ENCODE measurements at regions not wholly inside any gene's neighbourhood (a gene's known extent, or its start where the extent isn't known, plus 50 kb on each side); places are given as distances from the start of the nearest gene placed in this dataset.

DNA sequence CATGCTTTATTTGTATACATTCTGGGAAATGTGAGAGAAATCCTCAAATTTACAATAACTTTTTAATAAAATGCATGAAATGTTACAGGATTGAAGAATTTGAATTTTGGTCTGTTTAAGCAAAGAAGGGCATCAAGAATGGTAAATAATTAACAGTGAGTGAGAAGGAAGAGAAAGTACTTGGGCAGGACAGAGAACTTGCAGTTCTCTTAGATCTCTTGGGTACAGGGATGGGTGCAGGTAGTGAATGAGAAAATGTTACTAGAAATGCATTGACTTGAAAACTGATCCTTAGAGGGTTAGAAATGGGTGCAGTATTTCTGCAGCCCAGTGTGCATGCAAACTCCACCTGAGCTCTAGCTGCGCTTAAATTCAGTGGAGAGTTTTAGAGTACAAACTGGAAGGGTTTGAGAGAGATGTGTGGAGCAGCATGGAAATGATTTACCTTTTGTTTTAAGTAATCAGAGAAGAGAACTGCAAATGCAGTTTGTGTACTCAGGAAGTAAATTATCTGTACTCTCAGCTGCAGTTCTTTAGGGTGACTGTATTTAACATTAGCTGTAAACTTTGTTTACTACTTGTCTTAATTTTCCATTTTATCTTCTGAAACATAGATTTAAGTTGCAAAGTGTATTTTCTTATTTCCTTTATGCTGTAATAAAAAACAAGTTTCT lies 51.0 kb upstream of the RAB27B start:
- Mint-ChIP-seq H3K4me3 (ENCODE audit: unreplicated experiment) (peak overlapping the region; percentile 16), H3K27me3 (ENCODE audit: insufficient read depth, unreplicated experiment) (no peaks in the 10 kb centered on the region), H3K4me1 (ENCODE audit: insufficient read depth, unreplicated experiment) (peaks cover 49% of the 10 kb centered on the region), H3K9me3 (ENCODE audit: unreplicated experiment) (no peaks in the 10 kb centered on the region), H3K36me3 (ENCODE audit: insufficient read depth, unreplicated experiment) (no peaks in the 10 kb centered on the region), H3K27ac (ENCODE audit: low read depth, unreplicated experiment) (peak overlapping the region; percentile 92)
- intact Hi-C loops (cut with micrococcal nuclease): loop anchor here (5.0 to 10.0 kb wide), 2 partner anchors 128 to 170 kb away; no protein-coding TSS in a partner anchor
- TF ChIP-seq, protein P1, sequence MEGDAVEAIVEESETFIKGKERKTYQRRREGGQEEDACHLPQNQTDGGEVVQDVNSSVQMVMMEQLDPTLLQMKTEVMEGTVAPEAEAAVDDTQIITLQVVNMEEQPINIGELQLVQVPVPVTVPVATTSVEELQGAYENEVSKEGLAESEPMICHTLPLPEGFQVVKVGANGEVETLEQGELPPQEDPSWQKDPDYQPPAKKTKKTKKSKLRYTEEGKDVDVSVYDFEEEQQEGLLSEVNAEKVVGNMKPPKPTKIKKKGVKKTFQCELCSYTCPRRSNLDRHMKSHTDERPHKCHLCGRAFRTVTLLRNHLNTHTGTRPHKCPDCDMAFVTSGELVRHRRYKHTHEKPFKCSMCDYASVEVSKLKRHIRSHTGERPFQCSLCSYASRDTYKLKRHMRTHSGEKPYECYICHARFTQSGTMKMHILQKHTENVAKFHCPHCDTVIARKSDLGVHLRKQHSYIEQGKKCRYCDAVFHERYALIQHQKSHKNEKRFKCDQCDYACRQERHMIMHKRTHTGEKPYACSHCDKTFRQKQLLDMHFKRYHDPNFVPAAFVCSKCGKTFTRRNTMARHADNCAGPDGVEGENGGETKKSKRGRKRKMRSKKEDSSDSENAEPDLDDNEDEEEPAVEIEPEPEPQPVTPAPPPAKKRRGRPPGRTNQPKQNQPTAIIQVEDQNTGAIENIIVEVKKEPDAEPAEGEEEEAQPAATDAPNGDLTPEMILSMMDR (IDR thresholded peaks at IDR 0.05; ENCODE audit: unreplicated experiment): no peak
- DNase-seq (ENCODE audit: unreplicated experiment): no peak
- BruUV-seq (replicated peaks): no TSS peak
- POLR2A ChIA-PET: interaction anchor here (0.7 to 2.4 kb wide), 9 partner anchors 43 to 191 kb away, joined by 3 to 25 read pairs (median 4); partner anchors contain the start of gene RAB27B
- CTCF ChIA-PET: interaction anchor here (1.6 kb wide), 1 partner anchor 96 kb away, joined by 3 read pairs; no protein-coding TSS in a partner anchor

DNA sequence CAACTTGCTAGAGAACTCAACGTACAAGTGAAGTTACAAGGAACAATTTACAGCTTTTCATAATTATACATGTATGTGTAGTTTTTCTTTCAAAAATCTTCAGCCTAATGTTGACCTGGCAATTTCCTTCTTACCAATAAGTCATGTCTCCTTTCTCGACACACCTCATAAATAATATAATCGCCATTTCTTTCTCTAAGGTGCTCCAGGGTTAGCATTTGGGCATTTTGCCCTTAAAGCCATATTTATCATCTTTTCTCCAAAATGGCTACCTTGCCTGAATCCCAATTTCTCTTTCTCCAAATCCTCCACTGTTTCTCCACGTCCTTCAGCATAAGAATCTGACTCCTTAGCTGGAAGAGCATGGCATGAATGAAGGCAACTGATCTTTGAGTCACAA lies 50.3 kb upstream of the RAB27B start:
- BruUV-seq (replicated peaks): no TSS peak
- DNase-seq (ENCODE audit: unreplicated experiment): no peak
- POLR2A ChIA-PET: interaction anchor here (0.7 to 2.4 kb wide), 6 partner anchors 46 to 190 kb away, joined by 3 to 25 read pairs (median 5); partner anchors contain the start of gene RAB27B
- TF ChIP-seq, protein P1 (IDR thresholded peaks at IDR 0.05; ENCODE audit: unreplicated experiment): no peak
- Mint-ChIP-seq H3K4me3 (ENCODE audit: unreplicated experiment) (no peak overlapping the region), H3K36me3 (ENCODE audit: insufficient read depth, unreplicated experiment) (no peaks in the 10 kb centered on the region), H3K27me3 (ENCODE audit: insufficient read depth, unreplicated experiment) (no peaks in the 10 kb centered on the region), H3K9me3 (ENCODE audit: unreplicated experiment) (no peaks in the 10 kb centered on the region), H3K27ac (ENCODE audit: low read depth, unreplicated experiment) (peak overlapping the region; percentile 92), H3K4me1 (ENCODE audit: insufficient read depth, unreplicated experiment) (peaks cover 49% of the 10 kb centered on the region)
- intact Hi-C loops (cut with micrococcal nuclease): loop anchor here (5.0 to 10.0 kb wide), 2 partner anchors 127 to 169 kb away; no protein-coding TSS in a partner anchor
- CTCF ChIA-PET: interaction anchor here (1.6 kb wide), 1 partner anchor 95 kb away, joined by 3 read pairs; no protein-coding TSS in a partner anchor

Measured in MCF 10A (cell line).